ENCODE measurements at regions not wholly inside any gene's neighbourhood (a gene's known extent, or its start where the extent isn't known, plus 50 kb on each side); places are given as distances from the start of the nearest gene placed in this dataset.
"Not testable (repeated sequence)": the region's sequence is repeated elsewhere in the genome, so short reads cannot be mapped to it uniquely, and the experiment has no call there.

- Mint-ChIP-seq H3K36me3 (ENCODE audit: low read depth) (no peaks in the 10 kb centered on the region), H3K27me3 (ENCODE audit: low read depth) (no peaks in the 10 kb centered on the region), H3K4me3 (no peak overlapping the region), H3K9me3 (no peaks in the 10 kb centered on the region), H3K27ac (no peak overlapping the region), H3K4me1 (ENCODE audit: low read depth) (no peaks in the 10 kb centered on the region)
These were observed 379.0 kb downstream of the CCER1 start for GRCh38 chr12:90575995-90576394.

- Mint-ChIP-seq H3K4me3 (no peak overlapping the region), H3K9me3 (no peaks in the 10 kb centered on the region), H3K36me3 (ENCODE audit: low read depth) (no peaks in the 10 kb centered on the region), H3K4me1 (ENCODE audit: low read depth) (no peaks in the 10 kb centered on the region), H3K27me3 (ENCODE audit: low read depth) (no peaks in the 10 kb centered on the region), H3K27ac (no peak overlapping the region)
These were observed 380.3 kb downstream of the CCER1 start for GRCh38 chr12:90574676-90575075.

GRCh38 chr12:90572778-90573177 lies 382.2 kb downstream of the CCER1 start:
- H3K4me3 Mint-ChIP-seq = no peak overlapping the region
- H3K4me1 Mint-ChIP-seq (ENCODE audit: low read depth) = no peaks in the 10 kb centered on the region
- no peak overlapping the region for H3K27ac Mint-ChIP-seq
- H3K27me3 Mint-ChIP-seq (ENCODE audit: low read depth) = no peaks in the 10 kb centered on the region
- H3K36me3 Mint-ChIP-seq (ENCODE audit: low read depth) = no peaks in the 10 kb centered on the region
- H3K9me3 Mint-ChIP-seq = no peaks in the 10 kb centered on the region

- Mint-ChIP-seq H3K27me3 (ENCODE audit: low read depth) (no peaks in the 10 kb centered on the region), H3K27ac (no peak overlapping the region), H3K36me3 (ENCODE audit: low read depth) (no peaks in the 10 kb centered on the region), H3K9me3 (peaks cover 6% of the 10 kb centered on the region), H3K4me3 (no peak overlapping the region), H3K4me1 (ENCODE audit: low read depth) (no peaks in the 10 kb centered on the region)
These were observed 385.3 kb downstream of the CCER1 start for GRCh38 chr12:90569685-90570084.

GRCh38 chr12:90562671-90563070 lies 392.3 kb downstream of the CCER1 start:
- Mint-ChIP-seq H3K27ac (no peak overlapping the region), H3K27me3 (ENCODE audit: low read depth) (no peaks in the 10 kb centered on the region), H3K9me3 (peaks cover 6% of the 10 kb centered on the region), H3K4me1 (ENCODE audit: low read depth) (no peaks in the 10 kb centered on the region), H3K4me3 (no peak overlapping the region), H3K36me3 (ENCODE audit: low read depth) (no peaks in the 10 kb centered on the region)

GRCh38 chr12:90548595-90548994 lies 406.4 kb downstream of the CCER1 start:
- Mint-ChIP-seq H3K27me3 (ENCODE audit: low read depth) (no peaks in the 10 kb centered on the region), H3K9me3 (no peaks in the 10 kb centered on the region), H3K4me1 (ENCODE audit: low read depth) (no peaks in the 10 kb centered on the region), H3K27ac (no peak overlapping the region), H3K36me3 (ENCODE audit: low read depth) (no peaks in the 10 kb centered on the region), H3K4me3 (no peak overlapping the region)

GRCh38 chr12:90546511-90546910 lies 408.5 kb downstream of the CCER1 start:
- no peaks in the 10 kb centered on the region for H3K4me1 Mint-ChIP-seq (ENCODE audit: low read depth)

GRCh38 chr12:90543841-90544240 lies 411.1 kb downstream of the CCER1 start:
- H3K27me3 Mint-ChIP-seq (ENCODE audit: low read depth) = no peaks in the 10 kb centered on the region
- H3K36me3 Mint-ChIP-seq (ENCODE audit: low read depth) = no peaks in the 10 kb centered on the region
- no peaks in the 10 kb centered on the region for H3K9me3 Mint-ChIP-seq
- no peak overlapping the region for H3K27ac Mint-ChIP-seq
- H3K4me1 Mint-ChIP-seq (ENCODE audit: low read depth) = no peaks in the 10 kb centered on the region
- no peak overlapping the region for H3K4me3 Mint-ChIP-seq

More at GRCh38 chr12:90546511-90546910, 408.5 kb downstream of the CCER1 start:
- Mint-ChIP-seq H3K27me3 (ENCODE audit: low read depth) (no peaks in the 10 kb centered on the region), H3K4me3 (no peak overlapping the region), H3K36me3 (ENCODE audit: low read depth) (no peaks in the 10 kb centered on the region), H3K9me3 (no peaks in the 10 kb centered on the region), H3K27ac (no peak overlapping the region)

- Mint-ChIP-seq H3K36me3 (ENCODE audit: low read depth) (no peaks in the 10 kb centered on the region), H3K9me3 (no peaks in the 10 kb centered on the region), H3K4me1 (ENCODE audit: low read depth) (no peaks in the 10 kb centered on the region), H3K27ac (no peak overlapping the region), H3K27me3 (ENCODE audit: low read depth) (no peaks in the 10 kb centered on the region), H3K4me3 (no peak overlapping the region)
These were observed 411.6 kb downstream of the CCER1 start for GRCh38 chr12:90543374-90543773.

GRCh38 chr12:90542852-90543251 lies 412.1 kb downstream of the CCER1 start:
- not testable (repeated sequence) for H3K27me3 Mint-ChIP-seq (ENCODE audit: low read depth); H3K9me3 Mint-ChIP-seq; H3K4me3 Mint-ChIP-seq; H3K36me3 Mint-ChIP-seq (ENCODE audit: low read depth); H3K4me1 Mint-ChIP-seq (ENCODE audit: low read depth); H3K27ac Mint-ChIP-seq

- H3K27ac Mint-ChIP-seq; H3K36me3 Mint-ChIP-seq (ENCODE audit: low read depth); H3K4me1 Mint-ChIP-seq (ENCODE audit: low read depth); H3K27me3 Mint-ChIP-seq (ENCODE audit: low read depth); H3K9me3 Mint-ChIP-seq; H3K4me3 Mint-ChIP-seq: not testable (repeated sequence)
These were observed 421.1 kb downstream of the CCER1 start for GRCh38 chr12:90533828-90534227.

- no peaks in the 10 kb centered on the region for H3K36me3 Mint-ChIP-seq (ENCODE audit: low read depth)
- H3K27me3 Mint-ChIP-seq (ENCODE audit: low read depth) = no peaks in the 10 kb centered on the region
- peaks cover 1% of the 10 kb centered on the region for H3K4me1 Mint-ChIP-seq (ENCODE audit: low read depth)
- no peaks in the 10 kb centered on the region for H3K9me3 Mint-ChIP-seq
- H3K27ac Mint-ChIP-seq = no peak overlapping the region
- no peak overlapping the region for H3K4me3 Mint-ChIP-seq
These were observed 434.8 kb downstream of the CCER1 start for GRCh38 chr12:90520002-90520734.

- Mint-ChIP-seq H3K36me3 (ENCODE audit: low read depth) (no peaks in the 10 kb centered on the region), H3K27me3 (ENCODE audit: low read depth) (no peaks in the 10 kb centered on the region), H3K4me1 (ENCODE audit: low read depth) (peaks cover 1% of the 10 kb centered on the region), H3K4me3 (no peak overlapping the region), H3K9me3 (no peaks in the 10 kb centered on the region), H3K27ac (no peak overlapping the region)
These were observed 435.7 kb downstream of the CCER1 start for GRCh38 chr12:90519285-90519684.

GRCh38 chr12:90515199-90516175 lies 439.5 kb downstream of the CCER1 start:
- Mint-ChIP-seq H3K27ac (no peak overlapping the region), H3K9me3 (no peaks in the 10 kb centered on the region), H3K27me3 (ENCODE audit: low read depth) (no peaks in the 10 kb centered on the region), H3K4me3 (no peak overlapping the region), H3K36me3 (ENCODE audit: low read depth) (no peaks in the 10 kb centered on the region), H3K4me1 (ENCODE audit: low read depth) (peaks cover 1% of the 10 kb centered on the region)

- H3K9me3 Mint-ChIP-seq = no peaks in the 10 kb centered on the region
- peaks cover 1% of the 10 kb centered on the region for H3K4me1 Mint-ChIP-seq (ENCODE audit: low read depth)
- H3K4me3 Mint-ChIP-seq = no peak overlapping the region
- no peaks in the 10 kb centered on the region for H3K36me3 Mint-ChIP-seq (ENCODE audit: low read depth)
- no peaks in the 10 kb centered on the region for H3K27me3 Mint-ChIP-seq (ENCODE audit: low read depth)
- H3K27ac Mint-ChIP-seq = no peak overlapping the region
These were observed 440.7 kb downstream of the CCER1 start for GRCh38 chr12:90514325-90514724.

Measured in T-helper 1 cell treated with Interleukin-12 subunit alpha and Interleukin-12 subunit beta and Interleukin-4 antibody, amounts not matched to agents 30 μg/mL and 1 μg/mL, for 36 hours (primary cell).